HG03095 (cell line): ENCODE measurements at regions not wholly inside any gene's neighbourhood (a gene's known extent, or its start where the extent isn't known, plus 50 kb on each side); places are given as distances from the start of the nearest gene placed in this dataset.
A peak's percentile ranks its signal among the peaks of the same experiment; 100 is the strongest.

Experiments used
- ATAC-seq: cut with Tn5 transposase; IDR thresholded peaks from one replicate; pipeline ENCODE4 v1.9.1; 2021; ENCODE audit warnings: moderate library complexity; ENCODE audit not compliant: unreplicated experiment

DNA sequence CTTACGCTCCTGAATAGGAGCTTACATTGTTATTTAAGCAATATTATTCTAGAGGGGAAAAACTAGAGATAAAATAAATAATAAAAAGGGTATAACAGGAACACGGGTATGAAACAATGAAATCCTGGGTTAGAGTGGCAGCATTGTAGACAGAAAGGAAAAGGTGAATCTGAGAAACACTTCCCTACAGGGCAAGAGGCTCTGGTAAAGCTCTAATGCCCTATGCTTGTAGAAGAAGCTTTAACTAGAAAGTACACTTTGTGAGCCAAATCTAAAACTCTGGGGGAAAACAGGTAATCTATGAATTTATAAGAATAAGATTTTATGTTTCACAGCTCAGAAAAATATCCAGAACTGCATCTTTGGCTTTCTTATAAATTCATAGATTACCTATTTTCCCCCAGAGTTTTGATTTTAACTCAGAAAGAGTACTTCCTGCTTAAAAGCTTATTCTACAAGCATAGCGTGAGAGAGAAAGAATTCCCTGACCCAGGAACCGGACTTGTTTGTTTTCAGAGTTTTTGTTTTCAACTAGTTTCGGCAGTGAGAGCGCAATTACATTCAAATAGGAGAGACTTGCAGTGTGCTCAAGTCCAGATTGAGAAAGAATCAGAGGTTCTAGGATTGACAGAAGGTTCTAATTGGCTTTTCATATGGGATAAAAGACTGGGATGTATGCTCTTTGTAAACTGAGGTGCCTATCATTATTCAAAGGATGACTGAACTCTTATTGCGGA lies 651.0 kb upstream of the RORB start:
- ATAC-seq, result no peak

DNA sequence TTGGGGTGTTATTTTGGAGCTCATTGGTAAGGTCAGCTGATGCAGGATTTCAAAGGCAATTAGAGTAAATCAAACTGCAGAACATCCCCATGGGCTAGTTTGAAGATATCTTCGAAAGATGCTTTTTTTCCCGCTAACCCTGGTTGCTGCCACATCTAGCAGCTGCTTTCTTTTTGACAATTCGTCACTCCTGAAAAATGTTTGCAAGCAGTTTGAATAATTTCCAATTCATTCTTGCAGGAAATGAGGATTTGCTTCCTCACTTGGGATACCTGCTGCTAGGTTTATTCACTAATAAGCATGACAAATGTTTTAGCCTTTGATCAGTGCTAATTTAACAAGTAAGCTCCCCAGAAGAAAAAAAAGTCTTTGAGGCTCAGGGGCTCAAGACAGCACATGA lies 649.6 kb upstream of the RORB start:
- no peak for ATAC-seq

DNA sequence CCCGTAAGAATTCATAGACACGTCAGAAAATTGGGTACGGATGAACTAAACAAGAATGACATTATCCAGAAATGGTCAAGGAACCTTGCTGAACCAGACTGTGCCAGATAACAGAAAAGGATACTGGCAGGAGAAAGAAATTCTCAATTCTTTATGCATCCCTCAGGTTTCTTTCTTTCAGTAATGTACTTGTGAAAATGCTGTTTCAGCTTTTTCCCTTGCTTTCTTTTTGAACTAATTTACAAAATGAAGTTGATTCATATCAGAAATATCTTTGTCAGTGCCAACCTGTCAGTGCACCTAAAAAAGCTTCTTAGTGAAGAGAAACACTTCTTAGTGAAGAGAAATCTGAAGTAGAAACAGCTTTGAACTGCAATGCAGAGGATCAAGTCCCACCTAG lies 643.6 kb upstream of the RORB start:
- no peak for ATAC-seq

GRCh38 chr9:73855206-73855605 lies 641.9 kb upstream of the RORB start:
- no peak for ATAC-seq

GRCh38 chr9:73863924-73864323 lies 633.2 kb upstream of the RORB start:
- ATAC-seq, result no peak

DNA sequence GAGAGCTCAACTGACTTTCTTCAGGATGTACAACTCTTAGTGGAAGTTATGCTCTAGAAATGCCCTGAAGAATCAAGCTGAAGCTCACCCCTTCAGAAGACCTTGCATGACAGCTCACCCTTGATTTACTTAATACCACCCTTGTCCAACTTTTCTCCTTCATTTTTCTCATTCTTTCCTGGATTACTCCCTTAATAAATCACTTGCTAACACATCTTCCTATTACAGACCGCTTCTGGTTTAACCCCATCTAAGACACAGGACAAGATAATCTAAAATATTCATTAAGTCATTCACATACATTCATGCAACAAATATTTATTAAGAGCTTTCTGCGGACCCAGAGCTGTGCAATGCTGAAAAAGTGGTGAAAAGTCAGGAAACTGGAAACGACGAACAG lies 630.7 kb upstream of the RORB start:
- ATAC-seq, result no peak

GRCh38 chr9:73869264-73869663 lies 627.9 kb upstream of the RORB start:
- peak; percentile 100 for ATAC-seq

GRCh38 chr9:73871636-73872035 lies 625.5 kb upstream of the RORB start:
- ATAC-seq, result no peak

- ATAC-seq, result no peak
Observed at GRCh38 chr9:73872701-73873100, 624.4 kb upstream of the RORB start.

DNA sequence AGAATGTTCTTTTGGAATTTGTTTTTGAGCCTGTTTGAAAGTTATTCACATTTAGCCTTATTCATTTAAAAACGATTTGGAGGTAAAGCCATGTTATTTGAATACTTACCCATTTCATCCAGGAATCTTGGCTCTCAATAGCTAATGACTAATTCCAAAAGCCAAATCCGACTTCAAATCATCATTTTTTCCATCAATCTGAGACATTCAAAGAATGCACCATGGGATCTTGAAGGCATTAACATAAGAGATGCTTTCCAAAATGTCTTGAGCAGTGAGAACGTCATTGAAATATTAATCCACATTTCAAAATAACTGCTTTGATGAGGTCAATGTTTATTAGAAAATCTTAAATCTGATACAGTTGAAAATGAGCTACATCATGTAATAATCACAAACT lies 617.0 kb upstream of the RORB start:
- ATAC-seq, result no peak

DNA sequence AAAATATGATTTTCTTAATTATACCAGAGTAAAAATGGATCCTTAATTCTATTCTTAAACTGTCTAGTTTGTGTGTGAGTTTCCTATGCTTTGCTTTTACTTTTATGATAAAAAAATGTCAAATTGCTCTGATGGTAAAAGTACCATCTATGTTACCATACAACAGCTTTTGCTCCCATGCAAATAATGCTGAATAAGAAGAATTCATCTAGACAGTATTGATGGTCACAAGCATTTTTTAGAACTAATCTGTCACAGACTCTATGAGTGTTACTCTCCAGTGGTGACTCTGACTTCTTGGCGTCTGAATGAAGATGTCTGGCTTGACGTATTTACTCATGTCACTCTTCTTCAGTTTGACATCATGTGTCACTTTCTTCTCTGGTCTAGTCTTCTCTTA lies 608.1 kb upstream of the RORB start:
- ATAC-seq, result no peak

DNA sequence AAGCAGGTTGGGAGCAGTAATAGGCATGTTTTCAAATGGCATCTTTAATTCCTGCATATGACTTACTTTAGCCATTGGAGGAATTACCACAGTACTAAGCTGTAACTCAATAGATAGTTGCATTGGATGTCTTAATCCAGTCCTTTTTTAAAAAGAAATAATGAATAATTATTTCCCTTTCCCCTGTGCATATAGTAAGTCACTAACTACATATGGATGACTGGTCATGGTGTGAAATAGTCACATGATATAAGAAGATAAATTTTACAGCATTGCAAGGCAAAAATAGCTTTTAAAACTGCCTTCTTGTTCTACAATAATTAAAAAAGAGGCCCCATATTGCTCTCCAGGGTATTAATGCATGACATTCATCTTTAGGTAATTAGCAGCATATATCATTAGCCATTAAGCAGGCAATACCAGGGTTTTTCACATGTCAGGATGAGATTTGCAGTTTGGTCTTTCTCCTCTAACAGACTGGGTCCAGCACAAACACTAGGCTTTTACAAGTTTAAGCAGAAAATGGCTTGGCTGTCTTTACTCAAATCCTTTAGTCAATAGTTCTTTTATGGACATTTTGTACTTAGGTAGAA lies 606.4 kb upstream of the RORB start:
- ATAC-seq, result no peak

- no peak for ATAC-seq
Observed at GRCh38 chr9:73892335-73892734, 604.8 kb upstream of the RORB start.

- ATAC-seq, result no peak
Observed at GRCh38 chr9:73893230-73893629, 603.9 kb upstream of the RORB start.

DNA sequence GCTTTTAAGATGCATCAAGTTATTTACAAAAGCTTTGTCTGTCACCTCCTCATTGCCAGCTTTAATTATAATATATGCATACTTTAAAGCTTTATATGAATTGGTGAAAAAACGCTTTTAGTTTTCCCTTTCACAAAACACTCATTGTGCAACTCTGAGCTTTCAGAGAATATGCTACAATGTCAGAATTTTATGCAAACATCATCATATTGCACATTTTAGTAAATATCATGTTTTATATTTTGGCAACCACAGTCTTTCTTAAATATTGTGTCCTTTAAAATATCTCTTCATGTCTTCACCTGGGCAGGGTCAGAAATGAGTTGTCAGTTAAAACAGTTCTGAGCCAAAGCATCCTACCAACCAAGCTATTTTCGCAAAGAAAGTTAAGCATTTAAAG lies 601.1 kb upstream of the RORB start:
- no peak for ATAC-seq

- ATAC-seq, result no peak
Observed at GRCh38 chr9:73906671-73907070, 590.5 kb upstream of the RORB start.

DNA sequence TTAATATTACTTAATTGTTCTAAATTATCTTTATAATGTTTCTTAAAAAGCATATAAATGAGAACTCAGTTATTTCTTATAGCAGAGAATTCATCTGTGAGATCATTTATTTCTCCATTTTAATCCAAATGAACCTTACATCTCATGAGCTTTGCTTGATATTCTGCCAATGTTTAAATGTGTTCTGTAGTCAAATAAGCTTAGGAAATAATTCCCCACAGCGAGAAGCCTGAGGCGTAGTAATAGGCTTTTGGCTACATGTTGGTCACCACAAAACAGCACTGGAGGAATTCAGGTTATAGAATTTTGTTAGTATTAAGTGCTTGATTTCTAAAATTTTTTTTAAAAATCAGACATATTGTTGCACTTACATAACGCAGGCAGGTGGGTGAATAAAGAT lies 585.3 kb upstream of the RORB start:
- ATAC-seq, result no peak

- no peak for ATAC-seq
Observed at GRCh38 chr9:73916016-73916673, 581.0 kb upstream of the RORB start.

- no peak for ATAC-seq
Observed at GRCh38 chr9:73919712-73920111, 577.4 kb upstream of the RORB start.

- no peak for ATAC-seq
Observed at GRCh38 chr9:73923796-73924195, 573.3 kb upstream of the RORB start.

DNA sequence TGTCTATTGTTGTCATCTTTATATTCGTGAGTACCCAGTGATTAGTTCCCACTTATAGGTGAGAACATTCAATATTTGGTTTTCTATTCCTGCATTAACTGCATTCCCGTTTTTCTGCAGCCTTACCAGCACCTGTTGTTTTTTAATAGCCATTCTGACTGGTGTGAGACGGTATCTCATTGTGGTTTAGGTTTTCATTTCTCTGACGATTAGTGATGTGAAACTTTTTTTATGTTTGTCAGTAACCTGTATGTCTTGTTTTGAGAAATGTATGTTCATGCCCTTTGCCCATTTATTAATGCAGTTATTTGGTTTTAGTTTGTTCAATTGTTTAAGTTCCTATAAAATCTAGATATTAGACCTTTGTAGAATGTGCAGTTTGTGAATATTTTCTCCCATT lies 546.0 kb upstream of the RORB start:
- no peak for ATAC-seq

DNA sequence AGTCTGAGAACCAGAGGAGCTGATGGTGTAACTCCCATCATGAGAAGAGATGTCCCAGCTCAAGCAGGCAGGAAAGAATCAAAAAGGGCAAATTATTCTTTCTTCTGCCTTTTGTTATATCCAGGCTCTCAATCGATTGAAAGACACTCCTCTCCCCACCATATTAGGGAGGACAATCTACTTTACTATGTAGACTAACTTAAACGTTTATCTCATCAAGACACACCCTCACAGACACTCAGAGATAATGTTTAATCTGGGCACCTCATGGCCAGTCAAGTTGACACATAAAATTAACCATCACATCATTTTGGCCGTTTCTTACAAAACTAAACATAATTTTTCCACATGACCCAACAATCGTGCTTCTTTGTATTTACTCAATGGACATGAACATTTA lies 534.3 kb upstream of the RORB start:
- no peak for ATAC-seq
